HG03025 (cell line): ENCODE measurements at regions not wholly inside any gene's neighbourhood (a gene's known extent, or its start where the extent isn't known, plus 50 kb on each side); places are given as distances from the start of the nearest gene placed in this dataset.

Experiments used
- ATAC-seq: cut with Tn5 transposase; IDR thresholded peaks from one replicate; pipeline ENCODE4 v1.9.1; 2021; ENCODE audit warnings: mild to moderate bottlenecking, moderate library complexity; ENCODE audit not compliant: unreplicated experiment, low FRiP score

GRCh38 chr7:131904760-131905327, 348.4 kb upstream of the PODXL start:
- ATAC-seq: no peak

- no peak for ATAC-seq
Observed at GRCh38 chr7:131903315-131903714, 346.9 kb upstream of the PODXL start.

GRCh38 chr7:131900785-131901287, 344.4 kb upstream of the PODXL start:
- no peak for ATAC-seq

GRCh38 chr7:131899271-131900030, 343.0 kb upstream of the PODXL start:
- no peak for ATAC-seq

- ATAC-seq: no peak
Observed at GRCh38 chr7:131898418-131898817, 342.0 kb upstream of the PODXL start.

- ATAC-seq: no peak
Observed at GRCh38 chr7:131897790-131898165, 341.4 kb upstream of the PODXL start.

GRCh38 chr7:131897016-131897789, 340.8 kb upstream of the PODXL start:
- ATAC-seq: no peak

GRCh38 chr7:131896165-131896863, 339.9 kb upstream of the PODXL start:
- ATAC-seq: no peak

- ATAC-seq: no peak
Observed at GRCh38 chr7:131895541-131896164, 339.2 kb upstream of the PODXL start.

- no peak for ATAC-seq
Observed at GRCh38 chr7:131893631-131894340, 337.4 kb upstream of the PODXL start.

GRCh38 chr7:131890176-131890575, 333.7 kb upstream of the PODXL start:
- ATAC-seq: no peak

GRCh38 chr7:131889572-131890150, 333.2 kb upstream of the PODXL start:
- ATAC-seq: no peak

GRCh38 chr7:131883769-131884168, 327.3 kb upstream of the PODXL start:
- ATAC-seq: no peak

GRCh38 chr7:131883196-131883595, 326.8 kb upstream of the PODXL start:
- ATAC-seq: no peak

- no peak for ATAC-seq
Observed at GRCh38 chr7:131882321-131882720, 325.9 kb upstream of the PODXL start.

- ATAC-seq: no peak
Observed at GRCh38 chr7:131880078-131880477, 323.6 kb upstream of the PODXL start.

- no peak for ATAC-seq
Observed at GRCh38 chr7:131879424-131879823, 323.0 kb upstream of the PODXL start.

GRCh38 chr7:131878777-131879176, 322.3 kb upstream of the PODXL start:
- ATAC-seq: no peak

- ATAC-seq: no peak
Observed at GRCh38 chr7:131873581-131873980, 317.2 kb upstream of the PODXL start.
